SK-N-SH (cell line): ENCODE measurements at regions not wholly inside any gene's neighbourhood (a gene's known extent, or its start where the extent isn't known, plus 50 kb on each side); places are given as distances from the start of the nearest gene placed in this dataset.

ENCODE experiments used
- CTCF ChIA-PET: fragments of 300-600, 350-600 bp; formaldehyde crosslinking; extraction: SDS; loops from one replicate; lab custom pipeline; 2021; lab: Yijun Ruan, JAX
- POLR2A ChIA-PET: fragments of 350-600 bp; sonication (Branson Sonifier 250); formaldehyde crosslinking; extraction: SDS; loops from one replicate; lab custom pipeline; 2020; ENCODE audit warnings: antibody characterized with exemption, inconsistent platforms; lab: Yijun Ruan, JAX
- DNase-seq: peaks from one replicate; pipeline ENCODE4 v3.0.0; 2012
- H2AFZ ChIP-seq: fragments of 200-600 bp; sonication (generic); 2 replicates; pipeline ENCODE4 v1.8.1; 2016; ENCODE audit warnings: antibody characterized with exemption, mild to moderate bottlenecking, low read depth
- H3F3A ChIP-seq: fragments of 200-600 bp; sonication (generic); replicated peaks from 2 replicates; pipeline ENCODE3; 2016; ENCODE audit warnings: antibody characterized with exemption, mild to moderate bottlenecking; ENCODE audit not compliant: insufficient read depth
- H3K27ac ChIP-seq, 2 experiments: fragments of 200-500 bp in 1 of 2; fragments of 200-600 bp in 1 of 2; sonication (Bioruptor generic) in 1 of 2; sonication (generic), shearing (Covaris generic) in 1 of 2; 2 replicates each; pipeline versions ENCODE4 v1.5.1 to v1.6.1; 2014 to 2016; ENCODE audit warnings: low read depth in 2 of 2, inconsistent platforms in 1 of 2, low read length in 1 of 2, mild to moderate bottlenecking in 1 of 2, mixed read lengths in 1 of 2
- H3K27me3 ChIP-seq: fragments of 200-600 bp; sonication (generic), shearing (Covaris generic); 2 replicates; pipeline ENCODE4 v1.6.1; 2016; ENCODE audit warnings: mixed run types; ENCODE audit not compliant: insufficient read depth
- H3K36me3 ChIP-seq, 2 experiments: fragments of 200-500 bp in 1 of 2; fragments of 200-600 bp in 1 of 2; sonication (Bioruptor generic) in 1 of 2; sonication (generic) in 1 of 2; replicated peaks in 1 of 2; 2 replicates each; pipeline versions ENCODE3 to v1.5.1; 2014 to 2016; ENCODE audit warnings: low read length in 1 of 2, mild to moderate bottlenecking in 1 of 2; ENCODE audit not compliant: insufficient read depth in 2 of 2, control insufficient read depth in 1 of 2
- H3K4me1 ChIP-seq, 2 experiments: fragments of 200-500 bp in 1 of 2; fragments of 200-600 bp in 1 of 2; sonication (Bioruptor generic) in 1 of 2; sonication (generic), shearing (Covaris generic) in 1 of 2; 2 replicates each; pipeline versions ENCODE4 v1.5.1 to v1.6.1; 2014 to 2016; ENCODE audit warnings: low read depth in 1 of 2, low read length in 1 of 2, mixed run types in 1 of 2; ENCODE audit not compliant: insufficient read depth in 2 of 2, control insufficient read depth in 1 of 2
- H3K4me2 ChIP-seq: fragments of 200-600 bp; sonication (generic), shearing (Covaris generic); 2 replicates; pipeline ENCODE4 v1.6.1; 2017; ENCODE audit warnings: mixed run types
- H3K4me3 ChIP-seq, 2 experiments: fragments of 200-500 bp in 1 of 2; fragments of 200-600 bp in 1 of 2; sonication (Bioruptor generic) in 1 of 2; sonication (generic), shearing (Covaris generic) in 1 of 2; 2 replicates each; pipeline versions ENCODE4 v1.5.1 to v1.8.1; 2014 to 2016; ENCODE audit warnings: low read depth in 2 of 2, inconsistent platforms in 1 of 2, low read length in 1 of 2, mild to moderate bottlenecking in 1 of 2, mixed read lengths in 1 of 2, moderate library complexity in 1 of 2
- H3K79me2 ChIP-seq: fragments of 200-600 bp; sonication (generic); 2 replicates; pipeline ENCODE4 v1.8.1; 2017; ENCODE audit warnings: mild to moderate bottlenecking; ENCODE audit not compliant: insufficient read depth
- H3K9ac ChIP-seq: fragments of 200-600 bp; sonication (generic); 2 replicates; pipeline ENCODE4 v1.6.1; 2017; ENCODE audit warnings: mixed run types
- H3K9me2 ChIP-seq: fragments of 200-600 bp; sonication (generic); 2 replicates; pipeline ENCODE4 v1.6.1; 2017; ENCODE audit warnings: mixed run types
- H3K9me3 ChIP-seq: fragments of 200-600 bp; sonication (generic); 2 replicates; pipeline ENCODE4 v1.6.1; 2017; ENCODE audit warnings: mixed run types, mild to moderate bottlenecking, moderate library complexity
- H4K20me1 ChIP-seq: fragments of 200-600 bp; sonication (generic); 2 replicates; pipeline ENCODE4 v1.6.1; 2017; ENCODE audit warnings: mild to moderate bottlenecking, mixed run types; ENCODE audit not compliant: insufficient read depth
- EP300 ChIP-seq, 2 experiments: IDR thresholded peaks; 2 replicates each; pipeline versions ENCODE4 v1.4.0 to v1.6.1; 2012; ENCODE audit warnings: borderline replicate concordance in 1 of 2, low read depth in 1 of 2, low read length in 1 of 2
- FOXJ3 ChIP-seq: sonication (generic); formaldehyde crosslinking; IDR thresholded peaks from 2 replicates; pipeline ENCODE4 v1.5.1; 2020; ENCODE audit warnings: mild to moderate bottlenecking, missing genetic modification reagents
- JUND ChIP-seq: IDR thresholded peaks from 2 replicates; pipeline ENCODE4 v1.4.0; 2012
- NFIC ChIP-seq: IDR thresholded peaks from 2 replicates; pipeline ENCODE4 v1.4.0; 2012; ENCODE audit warnings: borderline replicate concordance
- SIN3A ChIP-seq: IDR thresholded peaks from 2 replicates; pipeline ENCODE4 v1.6.1; 2012; ENCODE audit warnings: low read depth, mild to moderate bottlenecking, low read length, moderate library complexity, borderline replicate concordance
- WGBS: methylation state at CpG from one replicate; pipeline ENCODE4 v1.1.6; 2017; ENCODE audit warnings: low lambda C conversion rate; 5-methylcytosine and 5-hydroxymethylcytosine counted together
- TF ChIP-seq, protein P1 (sequence below): IDR thresholded peaks from 2 replicates; pipeline ENCODE4 v1.6.1; 2012; ENCODE audit warnings: mild to moderate bottlenecking, low read depth, low read length, moderate library complexity
- TF ChIP-seq, protein P2 (sequence below): IDR thresholded peaks from 2 replicates; pipeline ENCODE4 v1.4.0; 2012; ENCODE audit warnings: low read depth
- TF ChIP-seq, protein P3 (sequence below): IDR thresholded peaks from 2 replicates; pipeline ENCODE4; 2012
- TF ChIP-seq, protein P4 (sequence below): fragments of 200-600 bp; sonication (generic); IDR thresholded peaks from 2 replicates; pipeline ENCODE4 v1.6.1; 2017; ENCODE audit warnings: antibody characterized with exemption, mild to moderate bottlenecking, moderate library complexity
- TF ChIP-seq, protein P5 (sequence below): IDR thresholded peaks from 2 replicates; pipeline ENCODE4 v1.4.0; 2012; ENCODE audit warnings: low read depth, borderline replicate concordance

DNA sequence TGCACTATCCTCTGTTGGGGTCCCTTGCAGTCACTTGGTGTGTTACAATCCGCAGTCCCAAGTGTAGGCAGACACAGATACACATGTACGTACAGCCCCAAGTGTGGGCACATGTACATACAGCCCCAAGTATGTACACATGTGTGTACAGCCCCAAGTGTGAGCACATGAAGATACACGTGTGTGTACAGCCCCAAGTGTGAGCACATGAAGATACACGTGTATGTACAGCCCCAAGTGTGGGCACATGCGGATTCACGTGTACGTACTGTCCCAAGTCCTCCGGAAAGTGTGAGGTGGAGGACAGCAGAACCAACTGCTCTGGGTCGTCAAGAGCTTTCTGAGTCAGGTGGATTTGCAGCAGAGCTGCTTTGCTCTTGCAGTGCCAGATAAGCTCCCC, 440.0 kb downstream of the ZNF516 start:
- H2AFZ ChIP-seq = no peak overlapping the region
- H3K9me2 ChIP-seq = no peaks in the 10 kb centered on the region
- no peaks in the 10 kb centered on the region for H4K20me1 ChIP-seq
- no peaks in the 10 kb centered on the region for H3K36me3 ChIP-seq
- no peak for TF ChIP-seq SIN3A
- TF ChIP-seq EP300 (IDR thresholded peaks at IDR 0.05; ENCODE audit: borderline replicate concordance in 1 of 2, low read depth in 1 of 2, low read length in 1 of 2) = no peak
- TF ChIP-seq, protein P1, sequence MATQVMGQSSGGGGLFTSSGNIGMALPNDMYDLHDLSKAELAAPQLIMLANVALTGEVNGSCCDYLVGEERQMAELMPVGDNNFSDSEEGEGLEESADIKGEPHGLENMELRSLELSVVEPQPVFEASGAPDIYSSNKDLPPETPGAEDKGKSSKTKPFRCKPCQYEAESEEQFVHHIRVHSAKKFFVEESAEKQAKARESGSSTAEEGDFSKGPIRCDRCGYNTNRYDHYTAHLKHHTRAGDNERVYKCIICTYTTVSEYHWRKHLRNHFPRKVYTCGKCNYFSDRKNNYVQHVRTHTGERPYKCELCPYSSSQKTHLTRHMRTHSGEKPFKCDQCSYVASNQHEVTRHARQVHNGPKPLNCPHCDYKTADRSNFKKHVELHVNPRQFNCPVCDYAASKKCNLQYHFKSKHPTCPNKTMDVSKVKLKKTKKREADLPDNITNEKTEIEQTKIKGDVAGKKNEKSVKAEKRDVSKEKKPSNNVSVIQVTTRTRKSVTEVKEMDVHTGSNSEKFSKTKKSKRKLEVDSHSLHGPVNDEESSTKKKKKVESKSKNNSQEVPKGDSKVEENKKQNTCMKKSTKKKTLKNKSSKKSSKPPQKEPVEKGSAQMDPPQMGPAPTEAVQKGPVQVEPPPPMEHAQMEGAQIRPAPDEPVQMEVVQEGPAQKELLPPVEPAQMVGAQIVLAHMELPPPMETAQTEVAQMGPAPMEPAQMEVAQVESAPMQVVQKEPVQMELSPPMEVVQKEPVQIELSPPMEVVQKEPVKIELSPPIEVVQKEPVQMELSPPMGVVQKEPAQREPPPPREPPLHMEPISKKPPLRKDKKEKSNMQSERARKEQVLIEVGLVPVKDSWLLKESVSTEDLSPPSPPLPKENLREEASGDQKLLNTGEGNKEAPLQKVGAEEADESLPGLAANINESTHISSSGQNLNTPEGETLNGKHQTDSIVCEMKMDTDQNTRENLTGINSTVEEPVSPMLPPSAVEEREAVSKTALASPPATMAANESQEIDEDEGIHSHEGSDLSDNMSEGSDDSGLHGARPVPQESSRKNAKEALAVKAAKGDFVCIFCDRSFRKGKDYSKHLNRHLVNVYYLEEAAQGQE = no peak
- TF ChIP-seq, protein P2, sequence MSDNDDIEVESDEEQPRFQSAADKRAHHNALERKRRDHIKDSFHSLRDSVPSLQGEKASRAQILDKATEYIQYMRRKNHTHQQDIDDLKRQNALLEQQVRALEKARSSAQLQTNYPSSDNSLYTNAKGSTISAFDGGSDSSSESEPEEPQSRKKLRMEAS = no peak
- TF ChIP-seq, protein P3, sequence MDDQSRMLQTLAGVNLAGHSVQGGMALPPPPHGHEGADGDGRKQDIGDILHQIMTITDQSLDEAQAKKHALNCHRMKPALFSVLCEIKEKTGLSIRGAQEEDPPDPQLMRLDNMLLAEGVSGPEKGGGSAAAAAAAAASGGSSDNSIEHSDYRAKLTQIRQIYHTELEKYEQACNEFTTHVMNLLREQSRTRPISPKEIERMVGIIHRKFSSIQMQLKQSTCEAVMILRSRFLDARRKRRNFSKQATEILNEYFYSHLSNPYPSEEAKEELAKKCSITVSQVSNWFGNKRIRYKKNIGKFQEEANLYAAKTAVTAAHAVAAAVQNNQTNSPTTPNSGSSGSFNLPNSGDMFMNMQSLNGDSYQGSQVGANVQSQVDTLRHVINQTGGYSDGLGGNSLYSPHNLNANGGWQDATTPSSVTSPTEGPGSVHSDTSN = no peak
- no peak for TF ChIP-seq FOXJ3 (CRISPR knock-in tag)
- no peak for TF ChIP-seq JUND
- no peak for TF ChIP-seq NFIC
- TF ChIP-seq, protein P4, sequence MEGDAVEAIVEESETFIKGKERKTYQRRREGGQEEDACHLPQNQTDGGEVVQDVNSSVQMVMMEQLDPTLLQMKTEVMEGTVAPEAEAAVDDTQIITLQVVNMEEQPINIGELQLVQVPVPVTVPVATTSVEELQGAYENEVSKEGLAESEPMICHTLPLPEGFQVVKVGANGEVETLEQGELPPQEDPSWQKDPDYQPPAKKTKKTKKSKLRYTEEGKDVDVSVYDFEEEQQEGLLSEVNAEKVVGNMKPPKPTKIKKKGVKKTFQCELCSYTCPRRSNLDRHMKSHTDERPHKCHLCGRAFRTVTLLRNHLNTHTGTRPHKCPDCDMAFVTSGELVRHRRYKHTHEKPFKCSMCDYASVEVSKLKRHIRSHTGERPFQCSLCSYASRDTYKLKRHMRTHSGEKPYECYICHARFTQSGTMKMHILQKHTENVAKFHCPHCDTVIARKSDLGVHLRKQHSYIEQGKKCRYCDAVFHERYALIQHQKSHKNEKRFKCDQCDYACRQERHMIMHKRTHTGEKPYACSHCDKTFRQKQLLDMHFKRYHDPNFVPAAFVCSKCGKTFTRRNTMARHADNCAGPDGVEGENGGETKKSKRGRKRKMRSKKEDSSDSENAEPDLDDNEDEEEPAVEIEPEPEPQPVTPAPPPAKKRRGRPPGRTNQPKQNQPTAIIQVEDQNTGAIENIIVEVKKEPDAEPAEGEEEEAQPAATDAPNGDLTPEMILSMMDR = no peak
- TF ChIP-seq, all 33 proteins: peak for 0
- H3K9me3 ChIP-seq = 0 out of 2 replicates have a peak, but pooled peaks cover 4% of the 10 kb centered on the region
- 44% methylated on average over 4 of the region's 9 CpGs for WGBS
- H3K27ac ChIP-seq = no peak overlapping the region
- H3K4me3 ChIP-seq = no peak overlapping the region
- no peaks in the 10 kb centered on the region for H3K79me2 ChIP-seq
- no peaks in the 10 kb centered on the region for H3K27me3 ChIP-seq
- CTCF ChIA-PET = no interaction called here
- H3K4me1 ChIP-seq = no peaks in the 10 kb centered on the region
- POLR2A ChIA-PET = no interaction called here
- H3F3A ChIP-seq = no peaks in the 10 kb centered on the region
- H3K4me2 ChIP-seq = no peak overlapping the region
- DNase-seq = no peak
- no peak overlapping the region for H3K9ac ChIP-seq

DNA sequence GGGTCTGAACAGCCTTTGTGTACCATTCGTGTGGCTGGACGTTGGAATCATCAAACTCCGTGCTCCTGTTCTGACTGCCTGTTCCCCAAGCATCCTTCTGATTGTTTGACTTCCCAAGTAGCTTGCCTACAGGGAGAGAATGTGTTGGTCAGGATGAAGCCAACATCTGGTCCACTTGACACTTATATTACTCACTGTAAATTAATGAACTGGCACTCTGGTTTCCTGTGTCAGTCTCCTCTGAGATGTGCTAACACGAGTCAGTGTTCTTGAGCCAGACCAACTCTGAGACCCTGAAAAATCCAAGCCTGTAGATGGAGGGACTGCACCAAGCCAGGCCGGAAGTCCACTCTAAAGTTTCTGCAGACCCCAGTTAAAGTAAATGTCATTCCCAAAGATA, 440.9 kb downstream of the ZNF516 start:
- no peak for DNase-seq
- TF ChIP-seq, protein P5, sequence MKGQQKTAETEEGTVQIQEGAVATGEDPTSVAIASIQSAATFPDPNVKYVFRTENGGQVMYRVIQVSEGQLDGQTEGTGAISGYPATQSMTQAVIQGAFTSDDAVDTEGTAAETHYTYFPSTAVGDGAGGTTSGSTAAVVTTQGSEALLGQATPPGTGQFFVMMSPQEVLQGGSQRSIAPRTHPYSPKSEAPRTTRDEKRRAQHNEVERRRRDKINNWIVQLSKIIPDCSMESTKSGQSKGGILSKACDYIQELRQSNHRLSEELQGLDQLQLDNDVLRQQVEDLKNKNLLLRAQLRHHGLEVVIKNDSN = no peak

More for the DNA sequence above, 440.9 kb downstream of the ZNF516 start:
- Histone ChIP-seq H3K27me3 (no peaks in the 10 kb centered on the region), H3K4me3 (no peak overlapping the region), H3K4me2 (no peak overlapping the region), H3K9ac (no peak overlapping the region), H3K36me3 (no peaks in the 10 kb centered on the region), H4K20me1 (no peaks in the 10 kb centered on the region), H3K79me2 (no peaks in the 10 kb centered on the region), H3K4me1 (no peaks in the 10 kb centered on the region), H3K27ac (no peak overlapping the region), H2AFZ (no peak overlapping the region), H3K9me2 (no peaks in the 10 kb centered on the region), H3F3A (no peaks in the 10 kb centered on the region), H3K9me3 (0 out of 2 replicates have a peak, but pooled peaks cover 4% of the 10 kb centered on the region)
- CTCF ChIA-PET = no interaction called here
- 27% methylated on average over 5 of the region's 5 CpGs for WGBS
- POLR2A ChIA-PET = no interaction called here
